ENCODE measurements at regions not wholly inside any gene's neighbourhood (a gene's known extent, or its start where the extent isn't known, plus 50 kb on each side); places are given as distances from the start of the nearest gene placed in this dataset.

DNA sequence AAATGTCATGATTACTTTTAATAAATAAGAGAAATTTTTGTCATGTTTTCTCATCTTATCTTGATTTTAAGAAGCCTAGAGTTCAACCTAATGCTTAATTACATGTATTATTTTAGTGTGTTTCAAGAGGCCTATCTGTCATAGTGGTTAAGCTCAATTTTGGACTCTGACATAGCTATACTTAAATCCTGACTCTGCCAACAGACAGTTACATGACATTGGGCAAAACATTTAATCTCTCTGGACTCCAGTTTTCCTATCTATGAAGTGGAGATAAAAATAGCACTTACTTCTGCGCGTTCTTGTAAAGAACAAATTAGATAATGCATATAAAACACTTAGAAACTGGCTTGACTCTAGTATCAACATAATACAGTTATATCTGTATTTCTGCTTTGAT is 417.8 kb downstream of the MRPL39 start:
- POLR2A ChIA-PET, result no interaction called here
- Histone ChIP-seq H3K27ac (ENCODE audit: extremely low read depth, low read depth, low read length) (no peak overlapping the region), H3K4me3 (ENCODE audit: low read depth, low read length) (no peak overlapping the region), H3K9me3 (ENCODE audit: control insufficient read depth, insufficient read depth, low read depth, low read length) (no peaks in the 10 kb centered on the region), H3K4me1 (ENCODE audit: control insufficient read depth, insufficient read depth, low read length) (no peaks in the 10 kb centered on the region), H3K36me3 (ENCODE audit: control insufficient read depth in 2 of 2, insufficient read depth in 1 of 2, low read length in 2 of 2) (no peaks in the 10 kb centered on the region)
- CTCF ChIA-PET, result no interaction called here
- TF ChIP-seq, protein P1, sequence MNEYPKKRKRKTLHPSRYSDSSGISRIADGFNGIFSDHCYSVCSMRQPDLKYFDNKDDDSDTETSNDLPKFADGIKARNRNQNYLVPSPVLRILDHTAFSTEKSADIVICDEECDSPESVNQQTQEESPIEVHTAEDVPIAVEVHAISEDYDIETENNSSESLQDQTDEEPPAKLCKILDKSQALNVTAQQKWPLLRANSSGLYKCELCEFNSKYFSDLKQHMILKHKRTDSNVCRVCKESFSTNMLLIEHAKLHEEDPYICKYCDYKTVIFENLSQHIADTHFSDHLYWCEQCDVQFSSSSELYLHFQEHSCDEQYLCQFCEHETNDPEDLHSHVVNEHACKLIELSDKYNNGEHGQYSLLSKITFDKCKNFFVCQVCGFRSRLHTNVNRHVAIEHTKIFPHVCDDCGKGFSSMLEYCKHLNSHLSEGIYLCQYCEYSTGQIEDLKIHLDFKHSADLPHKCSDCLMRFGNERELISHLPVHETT (tag by site-specific recombination; IDR thresholded peaks at IDR 0.05), result no peak
- TF ChIP-seq ZSCAN30 (tag by site-specific recombination; IDR thresholded peaks at IDR 0.05), result no peak
- no peak for TF ChIP-seq ZNF266 (tag by site-specific recombination; IDR thresholded peaks at IDR 0.05; ENCODE audit: low read depth)
- no peak for TF ChIP-seq ZBTB8A (tag by site-specific recombination; IDR thresholded peaks at IDR 0.05)
- TF ChIP-seq, protein P2, sequence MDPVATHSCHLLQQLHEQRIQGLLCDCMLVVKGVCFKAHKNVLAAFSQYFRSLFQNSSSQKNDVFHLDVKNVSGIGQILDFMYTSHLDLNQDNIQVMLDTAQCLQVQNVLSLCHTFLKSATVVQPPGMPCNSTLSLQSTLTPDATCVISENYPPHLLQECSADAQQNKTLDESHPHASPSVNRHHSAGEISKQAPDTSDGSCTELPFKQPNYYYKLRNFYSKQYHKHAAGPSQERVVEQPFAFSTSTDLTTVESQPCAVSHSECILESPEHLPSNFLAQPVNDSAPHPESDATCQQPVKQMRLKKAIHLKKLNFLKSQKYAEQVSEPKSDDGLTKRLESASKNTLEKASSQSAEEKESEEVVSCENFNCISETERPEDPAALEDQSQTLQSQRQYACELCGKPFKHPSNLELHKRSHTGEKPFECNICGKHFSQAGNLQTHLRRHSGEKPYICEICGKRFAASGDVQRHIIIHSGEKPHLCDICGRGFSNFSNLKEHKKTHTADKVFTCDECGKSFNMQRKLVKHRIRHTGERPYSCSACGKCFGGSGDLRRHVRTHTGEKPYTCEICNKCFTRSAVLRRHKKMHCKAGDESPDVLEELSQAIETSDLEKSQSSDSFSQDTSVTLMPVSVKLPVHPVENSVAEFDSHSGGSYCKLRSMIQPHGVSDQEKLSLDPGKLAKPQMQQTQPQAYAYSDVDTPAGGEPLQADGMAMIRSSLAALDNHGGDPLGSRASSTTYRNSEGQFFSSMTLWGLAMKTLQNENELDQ (tag by site-specific recombination; IDR thresholded peaks at IDR 0.05; ENCODE audit: low read depth), result no peak
- no peak for TF ChIP-seq ZNF701 (tag by site-specific recombination; IDR thresholded peaks at IDR 0.05)
- no peak for TF ChIP-seq ZNF785 (tag by site-specific recombination; IDR thresholded peaks at IDR 0.05)
- no peak for TF ChIP-seq ZNF280D (tag by site-specific recombination; IDR thresholded peaks at IDR 0.05)
- no peak for TF ChIP-seq GLIS2 (tag by site-specific recombination; IDR thresholded peaks at IDR 0.05)
- no peak for TF ChIP-seq SETDB1 (IDR thresholded peaks at IDR 0.05; ENCODE audit: insufficient read length, low read length)
- TF ChIP-seq SCRT1 (tag by site-specific recombination; IDR thresholded peaks at IDR 0.05; ENCODE audit: borderline replicate concordance), result no peak
- TF ChIP-seq ZSCAN16 (tag by site-specific recombination; IDR thresholded peaks at IDR 0.05), result no peak

- no peak overlapping the region for H3K27ac ChIP-seq (ENCODE audit: extremely low read depth, low read depth, low read length)
- ChIA-PET POLR2A (no interaction called here), CTCF (no interaction called here)
- H3K4me3 ChIP-seq (ENCODE audit: low read depth, low read length), result no peak overlapping the region
- no peaks in the 10 kb centered on the region for H3K4me1 ChIP-seq (ENCODE audit: control insufficient read depth, insufficient read depth, low read length)
- no peak for TF ChIP-seq ZNF140 (tag by site-specific recombination; IDR thresholded peaks at IDR 0.05)
- no peak for TF ChIP-seq ZNF10 (tag by site-specific recombination; IDR thresholded peaks at IDR 0.05)
- TF ChIP-seq ZNF23 (tag by site-specific recombination; IDR thresholded peaks at IDR 0.05; ENCODE audit: borderline replicate concordance), result no peak
- no peak for TF ChIP-seq ZNF132 (tag by site-specific recombination; IDR thresholded peaks at IDR 0.05; ENCODE audit: borderline replicate concordance)
- TF ChIP-seq RBAK (tag by site-specific recombination; IDR thresholded peaks at IDR 0.05), result no peak
- TF ChIP-seq, protein P3, sequence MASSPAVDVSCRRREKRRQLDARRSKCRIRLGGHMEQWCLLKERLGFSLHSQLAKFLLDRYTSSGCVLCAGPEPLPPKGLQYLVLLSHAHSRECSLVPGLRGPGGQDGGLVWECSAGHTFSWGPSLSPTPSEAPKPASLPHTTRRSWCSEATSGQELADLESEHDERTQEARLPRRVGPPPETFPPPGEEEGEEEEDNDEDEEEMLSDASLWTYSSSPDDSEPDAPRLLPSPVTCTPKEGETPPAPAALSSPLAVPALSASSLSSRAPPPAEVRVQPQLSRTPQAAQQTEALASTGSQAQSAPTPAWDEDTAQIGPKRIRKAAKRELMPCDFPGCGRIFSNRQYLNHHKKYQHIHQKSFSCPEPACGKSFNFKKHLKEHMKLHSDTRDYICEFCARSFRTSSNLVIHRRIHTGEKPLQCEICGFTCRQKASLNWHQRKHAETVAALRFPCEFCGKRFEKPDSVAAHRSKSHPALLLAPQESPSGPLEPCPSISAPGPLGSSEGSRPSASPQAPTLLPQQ (tag by site-specific recombination; IDR thresholded peaks at IDR 0.05), result no peak
- no peak for TF ChIP-seq TSHZ1 (tag by site-specific recombination; IDR thresholded peaks at IDR 0.05; ENCODE audit: borderline replicate concordance)
- TF ChIP-seq ZNF701 (tag by site-specific recombination; IDR thresholded peaks at IDR 0.05), result no peak
- no peak for TF ChIP-seq ZFP69B (tag by site-specific recombination; IDR thresholded peaks at IDR 0.05)
- no peak for TF ChIP-seq ZNF621 (tag by site-specific recombination; IDR thresholded peaks at IDR 0.05)
- TF ChIP-seq ZNF544 (tag by site-specific recombination; IDR thresholded peaks at IDR 0.05), result no peak
- H3K9me3 ChIP-seq (ENCODE audit: control insufficient read depth, insufficient read depth, low read depth, low read length), result no peaks in the 10 kb centered on the region
- H3K36me3 ChIP-seq (ENCODE audit: control insufficient read depth in 2 of 2, insufficient read depth in 1 of 2, low read length in 2 of 2), result no peaks in the 10 kb centered on the region
These were observed 418.6 kb downstream of the MRPL39 start for GRCh38 chr21:25188677-25189079.

Measured in HEK293 (cell line).